IPS DF 6.9 (cell line): ENCODE measurements at regions not wholly inside any gene's neighbourhood (a gene's known extent, or its start where the extent isn't known, plus 50 kb on each side); places are given as distances from the start of the nearest gene placed in this dataset.
"Not testable (repeated sequence)": the region's sequence is repeated elsewhere in the genome, so short reads cannot be mapped to it uniquely, and the experiment has no call there.

Source experiments
- DNase-seq: peaks from one replicate; pipeline ENCODE4 v3.0.0-alpha.2; 2013; ENCODE audit warnings: low read depth, low spot score
- H3K27ac ChIP-seq: one replicate; pipeline ENCODE4 v1.5.1; 2013; ENCODE audit warnings: low read length, control low read depth
- H3K27me3 ChIP-seq: 2 replicates; pipeline ENCODE4 v1.6.1; 2013; ENCODE audit warnings: mild to moderate bottlenecking, low read length; ENCODE audit not compliant: control insufficient read depth, insufficient read depth
- H3K36me3 ChIP-seq: 2 replicates; pipeline ENCODE4 v1.6.1; 2013; ENCODE audit warnings: low read length; ENCODE audit not compliant: control insufficient read depth, insufficient read depth
- H3K4me1 ChIP-seq: 2 replicates; pipeline ENCODE4 v1.6.1; 2013; ENCODE audit warnings: low read length; ENCODE audit not compliant: control insufficient read depth, insufficient read depth
- H3K4me3 ChIP-seq: 2 replicates; pipeline ENCODE4 v1.5.1; 2013; ENCODE audit warnings: mild to moderate bottlenecking, low read length
- H3K9me3 ChIP-seq: 2 replicates; pipeline ENCODE4 v1.6.1; 2013; ENCODE audit warnings: low read length, inconsistent platforms; ENCODE audit not compliant: control insufficient read depth, insufficient read depth
- WGBS: extraction: QIAGEN DNeasy Blood & Tissue Kit; methylation state at CpG from one replicate; pipeline ENCODE4 v1.1.7; 2013; ENCODE audit warnings: mixed read lengths, missing lambda C conversion rate; ENCODE audit not compliant: insufficient read length, insufficient coverage; 5-methylcytosine and 5-hydroxymethylcytosine counted together

GRCh38 chr3:117865338-117865737 lies 1155.8 kb downstream of the TUSC7 start:
- no peak for DNase-seq
- WGBS = no CpG with 5 or more reads among the region's 4 CpGs
- Histone ChIP-seq H3K27ac (no peak overlapping the region), H3K27me3 (no peaks in the 10 kb centered on the region), H3K36me3 (no peaks in the 10 kb centered on the region), H3K4me3 (no peak overlapping the region), H3K4me1 (no peaks in the 10 kb centered on the region), H3K9me3 (no peaks in the 10 kb centered on the region)

GRCh38 chr3:117868766-117869165 lies 1159.2 kb downstream of the TUSC7 start:
- WGBS = no CpG with 5 or more reads among the region's 2 CpGs
- H3K36me3 ChIP-seq = no peaks in the 10 kb centered on the region
- no peaks in the 10 kb centered on the region for H3K9me3 ChIP-seq
- no peaks in the 10 kb centered on the region for H3K27me3 ChIP-seq
- no peak for DNase-seq
- H3K4me3 ChIP-seq = no peak overlapping the region
- no peak overlapping the region for H3K27ac ChIP-seq
- H3K4me1 ChIP-seq = no peaks in the 10 kb centered on the region

GRCh38 chr3:117871934-117872333 lies 1162.4 kb downstream of the TUSC7 start:
- Histone ChIP-seq H3K36me3 (no peaks in the 10 kb centered on the region), H3K9me3 (no peaks in the 10 kb centered on the region), H3K4me1 (no peaks in the 10 kb centered on the region), H3K27ac (no peak overlapping the region), H3K27me3 (no peaks in the 10 kb centered on the region), H3K4me3 (no peak overlapping the region)
- no CpG with 5 or more reads among the region's 2 CpGs for WGBS
- DNase-seq = no peak

DNA sequence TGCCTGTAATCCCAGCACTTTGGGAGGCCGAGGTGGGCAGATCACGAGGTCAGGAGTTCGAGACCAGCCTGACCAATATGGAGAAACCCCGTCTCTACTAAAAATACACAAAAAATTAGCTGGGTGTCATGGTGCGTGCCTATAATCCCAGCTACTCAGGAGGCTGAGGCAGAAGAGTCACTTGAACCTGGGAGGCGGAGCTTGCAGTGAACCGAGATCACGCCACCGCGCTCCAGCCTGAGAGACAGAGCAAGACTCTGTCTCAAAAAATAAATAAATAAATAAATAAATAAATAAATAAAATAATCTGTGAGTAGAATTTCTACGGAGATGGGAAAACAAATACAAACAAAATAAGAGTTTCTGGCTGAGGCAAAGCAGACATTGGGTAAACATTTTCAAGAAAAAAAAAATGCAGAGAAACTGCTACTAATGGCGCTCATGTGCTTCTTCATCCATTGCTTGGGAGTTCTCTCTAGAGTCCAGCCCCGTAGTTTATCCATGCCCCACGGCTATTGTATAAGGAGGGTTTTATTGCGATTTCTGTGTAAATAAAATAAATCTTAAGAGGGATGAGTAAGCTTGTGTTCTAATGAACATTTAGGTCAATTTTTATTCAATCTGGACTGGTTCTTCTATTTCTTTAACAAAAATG lies 1161.9 kb downstream of the IGSF11 start:
- not testable (repeated sequence) for H3K27me3 ChIP-seq, H3K4me1 ChIP-seq, H3K9me3 ChIP-seq, H3K36me3 ChIP-seq, H3K27ac ChIP-seq, H3K4me3 ChIP-seq, DNase-seq
- no CpG with 5 or more reads among the region's 15 CpGs for WGBS

- H3K4me3 ChIP-seq = no peak overlapping the region
- no peaks in the 10 kb centered on the region for H3K27me3 ChIP-seq
- no peak overlapping the region for H3K27ac ChIP-seq
- H3K9me3 ChIP-seq = no peaks in the 10 kb centered on the region
- DNase-seq = no peak
- no peaks in the 10 kb centered on the region for H3K36me3 ChIP-seq
- H3K4me1 ChIP-seq = no peaks in the 10 kb centered on the region
- WGBS = no CpG with 5 or more reads among the region's 3 CpGs
These were observed 1161.4 kb downstream of the IGSF11 start for GRCh38 chr3:117873249-117873600.

DNA sequence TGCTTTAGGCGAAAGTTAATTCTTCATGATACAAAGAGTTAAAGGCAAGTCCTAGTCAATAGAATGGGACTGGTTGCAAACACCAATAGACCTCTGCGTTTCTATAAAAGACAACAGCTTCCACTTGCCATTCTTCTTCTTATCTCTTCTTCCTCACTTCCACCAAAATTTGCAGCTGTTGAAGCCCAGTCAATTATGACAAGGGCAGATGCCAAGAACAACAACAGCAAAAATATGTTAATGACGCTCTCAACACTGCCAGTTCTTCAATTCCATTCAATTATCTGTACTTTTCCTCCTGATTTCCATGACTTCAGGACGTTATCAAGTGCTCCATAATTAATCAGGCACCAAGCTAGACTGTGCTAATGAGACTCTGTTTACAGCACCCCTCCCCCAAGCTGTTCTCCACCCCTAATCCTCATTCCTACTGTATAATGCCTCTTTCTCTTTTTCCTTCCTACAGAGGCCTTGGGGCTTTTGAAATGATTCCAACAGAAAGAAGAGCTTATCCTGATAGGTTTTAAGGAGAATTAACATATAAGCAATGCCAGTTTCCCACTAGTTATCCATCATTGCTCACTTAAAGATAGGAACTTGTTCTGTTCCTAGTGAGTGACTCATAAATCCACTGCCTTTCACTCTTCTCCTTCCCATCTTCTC lies 1160.5 kb downstream of the IGSF11 start:
- H3K36me3 ChIP-seq = no peaks in the 10 kb centered on the region
- no peak for DNase-seq
- no peak overlapping the region for H3K27ac ChIP-seq
- H3K4me3 ChIP-seq = no peak overlapping the region
- no peaks in the 10 kb centered on the region for H3K9me3 ChIP-seq
- WGBS = no CpG with 5 or more reads among the region's 4 CpGs
- H3K27me3 ChIP-seq = no peaks in the 10 kb centered on the region
- H3K4me1 ChIP-seq = no peaks in the 10 kb centered on the region

DNA sequence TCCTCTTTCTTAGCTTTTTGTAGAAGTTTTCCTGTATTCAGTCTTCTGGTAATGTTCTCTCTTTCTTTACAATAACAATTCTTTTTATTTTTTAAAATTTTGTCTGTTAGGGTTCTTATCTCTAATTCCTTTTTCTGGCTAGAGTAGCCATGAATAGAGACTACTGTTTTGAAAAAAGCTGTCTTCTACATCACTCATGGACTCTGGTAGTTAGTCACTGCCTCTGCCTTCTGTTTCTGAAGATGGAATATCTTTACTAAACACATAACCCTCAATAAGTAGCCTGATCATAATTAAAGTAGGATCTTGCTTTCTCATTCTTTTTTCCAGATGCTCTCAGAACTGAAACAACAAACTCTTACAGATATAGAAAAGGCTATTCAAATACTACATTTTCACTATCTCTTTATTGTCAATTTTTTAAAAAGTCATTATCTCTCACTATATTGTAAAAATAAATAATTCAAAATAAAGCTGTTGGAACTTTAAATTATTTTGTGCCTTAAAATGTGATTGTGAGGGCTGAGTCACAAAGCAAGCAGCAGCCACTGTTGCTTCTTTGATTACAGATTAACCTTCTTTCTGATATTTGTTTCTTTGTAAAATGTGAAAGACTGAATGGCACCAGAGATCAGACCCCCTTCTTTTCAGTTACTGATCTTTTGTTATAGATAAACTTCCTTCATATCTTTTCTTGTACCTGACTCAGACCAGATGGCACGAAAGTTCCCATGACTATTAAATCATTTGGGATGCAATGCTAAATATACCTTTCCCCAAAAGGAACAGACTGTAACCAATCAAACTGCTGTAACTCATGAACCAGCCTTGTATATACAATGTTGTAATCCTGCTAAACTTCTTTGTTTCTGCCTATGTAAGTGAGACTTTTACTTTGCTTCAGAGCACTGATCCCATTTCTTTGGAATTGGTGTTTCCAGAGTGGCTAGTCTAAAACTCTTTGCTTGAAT lies 1159.5 kb downstream of the IGSF11 start:
- WGBS = no CpG with 5 or more reads among the region's 1 CpG
- Histone ChIP-seq H3K36me3 (no peaks in the 10 kb centered on the region), H3K27ac (no peak overlapping the region), H3K27me3 (no peaks in the 10 kb centered on the region), H3K4me1 (no peaks in the 10 kb centered on the region), H3K9me3 (no peaks in the 10 kb centered on the region), H3K4me3 (no peak overlapping the region)
- no peak for DNase-seq

- no peaks in the 10 kb centered on the region for H3K4me1 ChIP-seq
- no CpG with 5 or more reads among the region's 1 CpG for WGBS
- no peaks in the 10 kb centered on the region for H3K27me3 ChIP-seq
- H3K9me3 ChIP-seq = no peaks in the 10 kb centered on the region
- H3K36me3 ChIP-seq = no peaks in the 10 kb centered on the region
- no peak overlapping the region for H3K27ac ChIP-seq
- no peak overlapping the region for H3K4me3 ChIP-seq
- DNase-seq = no peak
These were observed 1158.8 kb downstream of the IGSF11 start for GRCh38 chr3:117875887-117876286.

GRCh38 chr3:117880638-117881037 lies 1154.0 kb downstream of the IGSF11 start:
- Histone ChIP-seq H3K9me3 (no peaks in the 10 kb centered on the region), H3K27me3 (no peaks in the 10 kb centered on the region), H3K4me1 (no peaks in the 10 kb centered on the region), H3K36me3 (no peaks in the 10 kb centered on the region), H3K27ac (no peak overlapping the region), H3K4me3 (no peak overlapping the region)
- no peak for DNase-seq
- WGBS = no CpG with 5 or more reads among the region's 2 CpGs

DNA sequence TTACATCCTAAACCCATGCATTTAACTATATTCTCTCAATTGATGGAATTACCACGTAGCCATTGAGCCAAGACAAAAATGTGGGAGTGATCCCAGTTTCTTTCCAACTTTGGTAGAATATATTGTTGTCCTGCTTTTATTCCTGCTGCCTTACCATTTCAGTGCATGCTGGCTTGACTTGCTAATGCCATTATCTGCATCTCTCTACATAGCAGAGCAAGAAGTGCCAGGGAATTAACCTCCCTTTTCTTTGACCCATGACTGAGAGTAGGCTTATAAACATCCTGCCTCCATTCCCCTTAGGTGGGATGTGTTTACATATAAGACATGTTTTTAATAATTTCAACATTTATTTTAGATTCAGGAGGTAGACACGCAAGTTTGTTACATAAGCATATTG lies 1153.4 kb downstream of the IGSF11 start:
- no peaks in the 10 kb centered on the region for H3K9me3 ChIP-seq
- WGBS = no CpG with 5 or more reads among the region's 2 CpGs

More for the DNA sequence above, 1153.4 kb downstream of the IGSF11 start:
- DNase-seq = no peak
- no peaks in the 10 kb centered on the region for H3K4me1 ChIP-seq
- H3K4me3 ChIP-seq = no peak overlapping the region
- no peaks in the 10 kb centered on the region for H3K27me3 ChIP-seq
- no peak overlapping the region for H3K27ac ChIP-seq
- H3K36me3 ChIP-seq = no peaks in the 10 kb centered on the region
